MM.1S (cell line): ENCODE measurements at regions not wholly inside any gene's neighbourhood (a gene's known extent, or its start where the extent isn't known, plus 50 kb on each side); places are given as distances from the start of the nearest gene placed in this dataset.

Source experiments
- EZH2 ChIP-seq: fragments of 300-600 bp; sonication (generic); optimal IDR thresholded peaks from 2 replicates; pipeline ENCODE3; 2017; ENCODE audit warnings: low read depth, mild to moderate bottlenecking, antibody characterized with exemption, low read length, mixed read lengths
- EZH2phosphoT487 ChIP-seq: fragments of 300-600 bp; sonication (generic); IDR thresholded peaks from 2 replicates; pipeline ENCODE4 v1.6.1; 2018; ENCODE audit warnings: antibody characterized with exemption, low read length
- TF ChIP-seq, protein P1 (sequence below): fragments of 300-600 bp; sonication (generic); IDR thresholded peaks from 2 replicates; pipeline ENCODE4 v1.5.1; 2016; ENCODE audit warnings: antibody characterized with exemption, low read length, mixed read lengths

DNA sequence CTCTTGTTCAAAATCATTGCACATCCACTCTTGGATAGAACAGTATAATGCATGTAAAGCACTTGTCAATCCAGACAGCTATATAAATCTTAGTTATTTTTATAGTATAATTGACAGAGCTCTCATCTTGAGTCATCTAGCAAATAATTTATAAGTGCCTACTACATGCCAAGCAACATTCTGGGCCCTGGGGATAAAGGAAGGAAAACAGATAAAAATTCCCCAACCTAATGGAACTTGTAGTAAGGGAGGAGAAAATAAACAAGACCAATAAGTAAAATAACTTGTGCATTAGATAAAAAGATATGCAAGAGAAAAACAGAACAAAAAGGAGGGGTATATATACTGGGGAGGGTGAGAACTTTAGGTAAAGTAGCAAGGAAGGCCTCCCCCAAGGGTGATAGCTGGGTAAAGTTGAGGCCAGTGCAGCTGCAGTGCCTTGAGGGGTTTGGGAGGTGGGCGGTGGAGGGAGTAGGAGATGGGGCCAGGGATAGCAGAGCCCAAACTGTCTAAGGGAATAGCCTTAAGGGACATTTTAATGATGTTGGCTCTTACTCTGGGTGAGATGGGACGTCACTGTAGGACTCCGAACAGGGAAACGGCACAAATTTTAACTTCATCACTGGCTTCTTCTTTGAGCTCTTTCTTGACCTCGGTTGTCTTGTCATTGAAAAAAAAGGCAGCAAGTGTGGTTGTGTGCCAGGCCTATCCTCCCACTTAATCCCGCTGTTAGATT is 79.3 kb upstream of the SEC61G start:
- TF ChIP-seq, protein P1, sequence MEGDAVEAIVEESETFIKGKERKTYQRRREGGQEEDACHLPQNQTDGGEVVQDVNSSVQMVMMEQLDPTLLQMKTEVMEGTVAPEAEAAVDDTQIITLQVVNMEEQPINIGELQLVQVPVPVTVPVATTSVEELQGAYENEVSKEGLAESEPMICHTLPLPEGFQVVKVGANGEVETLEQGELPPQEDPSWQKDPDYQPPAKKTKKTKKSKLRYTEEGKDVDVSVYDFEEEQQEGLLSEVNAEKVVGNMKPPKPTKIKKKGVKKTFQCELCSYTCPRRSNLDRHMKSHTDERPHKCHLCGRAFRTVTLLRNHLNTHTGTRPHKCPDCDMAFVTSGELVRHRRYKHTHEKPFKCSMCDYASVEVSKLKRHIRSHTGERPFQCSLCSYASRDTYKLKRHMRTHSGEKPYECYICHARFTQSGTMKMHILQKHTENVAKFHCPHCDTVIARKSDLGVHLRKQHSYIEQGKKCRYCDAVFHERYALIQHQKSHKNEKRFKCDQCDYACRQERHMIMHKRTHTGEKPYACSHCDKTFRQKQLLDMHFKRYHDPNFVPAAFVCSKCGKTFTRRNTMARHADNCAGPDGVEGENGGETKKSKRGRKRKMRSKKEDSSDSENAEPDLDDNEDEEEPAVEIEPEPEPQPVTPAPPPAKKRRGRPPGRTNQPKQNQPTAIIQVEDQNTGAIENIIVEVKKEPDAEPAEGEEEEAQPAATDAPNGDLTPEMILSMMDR: no peak
- TF ChIP-seq EZH2 (no peak), EZH2phosphoT487 (no peak)
